Neural progenitor cell (in vitro differentiated cells): ENCODE measurements at regions not wholly inside any gene's neighbourhood (a gene's known extent, or its start where the extent isn't known, plus 50 kb on each side); places are given as distances from the start of the nearest gene placed in this dataset.
"Not testable (repeated sequence)": the region's sequence is repeated elsewhere in the genome, so short reads cannot be mapped to it uniquely, and the experiment has no call there.

Experiments
- DNase-seq: peaks from one replicate; pipeline ENCODE4 v3.0.0-alpha.2; 2016; ENCODE audit warnings: low spot score
- H2AFZ ChIP-seq: fragments of 200-600 bp; sonication (generic); replicated peaks from 2 replicates; pipeline ENCODE4 v1.6.1; 2016; ENCODE audit warnings: antibody characterized with exemption
- H3F3A ChIP-seq: fragments of 200-600 bp; sonication (generic); 2 replicates; pipeline ENCODE4 v1.6.1; 2016; ENCODE audit warnings: antibody characterized with exemption, low read depth
- H3K27ac ChIP-seq: fragments of 200-600 bp; sonication (generic); 2 replicates; pipeline ENCODE4 v1.5.1; 2016; ENCODE audit warnings: mild to moderate bottlenecking
- H3K27me3 ChIP-seq: fragments of 200-600 bp; sonication (generic); 2 replicates; pipeline ENCODE4 v1.6.1; 2016; ENCODE audit warnings: mild to moderate bottlenecking, moderate library complexity
- H3K36me3 ChIP-seq: fragments of 200-600 bp; sonication (generic); 2 replicates; pipeline ENCODE4 v1.5.1; 2016
- H3K4me1 ChIP-seq: fragments of 200-600 bp; sonication (generic); 2 replicates; pipeline ENCODE4 v1.6.1; 2016; ENCODE audit warnings: mixed run types
- H3K4me2 ChIP-seq: fragments of 200-600 bp; sonication (generic); 2 replicates; pipeline ENCODE4 v1.6.1; 2016
- H3K4me3 ChIP-seq: fragments of 200-600 bp; sonication (generic); 2 replicates; pipeline ENCODE4 v1.5.1; 2016
- H3K79me2 ChIP-seq: fragments of 200-600 bp; sonication (generic); 2 replicates; pipeline ENCODE4 v1.6.1; 2016; ENCODE audit warnings: low read depth
- H3K9ac ChIP-seq: fragments of 200-600 bp; sonication (generic); 2 replicates; pipeline ENCODE4 v1.6.1; 2016
- H3K9me3 ChIP-seq: fragments of 200-600 bp; sonication (generic); 2 replicates; pipeline ENCODE4 v1.5.1; 2016; ENCODE audit warnings: low read depth
- H4K20me1 ChIP-seq: fragments of 200-600 bp; sonication (generic); 2 replicates; pipeline ENCODE4 v1.6.1; 2016; ENCODE audit warnings: low read depth
- H3K27ac Mint-ChIP-seq: 3 replicates; pipeline ENCODE4 v1.8.0; 2021; ENCODE audit warnings: mixed read lengths
- H3K27me3 Mint-ChIP-seq: 2 replicates; pipeline ENCODE4 v1.8.0; 2022; ENCODE audit warnings: low read depth, mild to moderate bottlenecking, inconsistent platforms, moderate library complexity, mixed read lengths; ENCODE audit not compliant: insufficient read depth
- H3K36me3 Mint-ChIP-seq: 3 replicates; pipeline ENCODE4 v1.8.0; 2021; ENCODE audit warnings: mixed read lengths
- H3K4me1 Mint-ChIP-seq: 3 replicates; pipeline ENCODE4 v1.8.0; 2021; ENCODE audit warnings: mixed read lengths
- H3K4me3 Mint-ChIP-seq: 3 replicates; pipeline ENCODE4 v1.8.0; 2021; ENCODE audit warnings: mild to moderate bottlenecking, moderate library complexity, mixed read lengths
- H3K9me3 Mint-ChIP-seq: 3 replicates; pipeline ENCODE4 v1.8.0; 2020; ENCODE audit warnings: mixed read lengths
- EZH2 ChIP-seq: fragments of 200-600 bp; sonication (generic); IDR thresholded peaks from 2 replicates; pipeline ENCODE4 v1.6.1; 2017; ENCODE audit warnings: antibody characterized with exemption, mild to moderate bottlenecking, moderate library complexity
- EZH2phosphoT487 ChIP-seq: fragments of 200-600 bp; sonication (generic); IDR thresholded peaks from 2 replicates; pipeline ENCODE4 v1.6.1; 2017; ENCODE audit warnings: antibody characterized with exemption
- TF ChIP-seq, protein P1 (sequence below): fragments of 200-600 bp; sonication (generic); IDR thresholded peaks from 2 replicates; pipeline ENCODE4 v1.5.1; 2017; ENCODE audit warnings: antibody characterized with exemption, mild to moderate bottlenecking

DNA sequence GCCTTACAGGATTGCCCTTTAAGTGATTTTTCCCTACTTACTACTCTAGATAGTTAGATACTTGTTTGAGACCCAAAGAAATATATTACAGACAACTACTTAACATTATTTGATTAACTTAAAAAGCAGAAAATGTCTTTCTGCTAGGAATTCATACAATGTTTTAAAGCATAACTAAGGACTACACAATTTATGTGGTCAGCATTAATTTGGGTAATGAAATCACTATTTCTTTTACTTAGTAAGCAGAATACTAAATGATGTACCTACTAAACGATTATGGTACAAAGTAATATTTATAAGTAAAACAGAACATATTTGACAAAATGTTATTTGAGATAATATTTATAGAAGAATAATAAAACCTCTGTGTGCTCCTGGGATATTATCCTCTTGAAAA lies 371.9 kb upstream of the ARRDC3 start:
- H4K20me1 ChIP-seq: no peaks in the 10 kb centered on the region
- H3K27ac ChIP-seq: no peak overlapping the region
- Mint-ChIP-seq H3K9me3 (peaks cover 13% of the 10 kb centered on the region), H3K4me3 (no peak overlapping the region), H3K27ac (no peak overlapping the region), H3K27me3 (no peaks in the 10 kb centered on the region), H3K36me3 (peaks cover 3% of the 10 kb centered on the region), H3K4me1 (no peaks in the 10 kb centered on the region)
- no peaks in the 10 kb centered on the region for H3F3A ChIP-seq
- H3K4me2 ChIP-seq: no peak overlapping the region
- no peaks in the 10 kb centered on the region for H3K36me3 ChIP-seq
- no peak overlapping the region for H3K9ac ChIP-seq
- no peak for TF ChIP-seq EZH2
- TF ChIP-seq, protein P1, sequence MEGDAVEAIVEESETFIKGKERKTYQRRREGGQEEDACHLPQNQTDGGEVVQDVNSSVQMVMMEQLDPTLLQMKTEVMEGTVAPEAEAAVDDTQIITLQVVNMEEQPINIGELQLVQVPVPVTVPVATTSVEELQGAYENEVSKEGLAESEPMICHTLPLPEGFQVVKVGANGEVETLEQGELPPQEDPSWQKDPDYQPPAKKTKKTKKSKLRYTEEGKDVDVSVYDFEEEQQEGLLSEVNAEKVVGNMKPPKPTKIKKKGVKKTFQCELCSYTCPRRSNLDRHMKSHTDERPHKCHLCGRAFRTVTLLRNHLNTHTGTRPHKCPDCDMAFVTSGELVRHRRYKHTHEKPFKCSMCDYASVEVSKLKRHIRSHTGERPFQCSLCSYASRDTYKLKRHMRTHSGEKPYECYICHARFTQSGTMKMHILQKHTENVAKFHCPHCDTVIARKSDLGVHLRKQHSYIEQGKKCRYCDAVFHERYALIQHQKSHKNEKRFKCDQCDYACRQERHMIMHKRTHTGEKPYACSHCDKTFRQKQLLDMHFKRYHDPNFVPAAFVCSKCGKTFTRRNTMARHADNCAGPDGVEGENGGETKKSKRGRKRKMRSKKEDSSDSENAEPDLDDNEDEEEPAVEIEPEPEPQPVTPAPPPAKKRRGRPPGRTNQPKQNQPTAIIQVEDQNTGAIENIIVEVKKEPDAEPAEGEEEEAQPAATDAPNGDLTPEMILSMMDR: no peak
- TF ChIP-seq EZH2phosphoT487: no peak
- H3K27me3 ChIP-seq: no peaks in the 10 kb centered on the region
- no peaks in the 10 kb centered on the region for H3K79me2 ChIP-seq
- H3K9me3 ChIP-seq: no peaks in the 10 kb centered on the region
- H2AFZ ChIP-seq: no peak overlapping the region
- no peak overlapping the region for H3K4me3 ChIP-seq
- DNase-seq: no peak
- H3K4me1 ChIP-seq: peaks cover 4% of the 10 kb centered on the region

DNA sequence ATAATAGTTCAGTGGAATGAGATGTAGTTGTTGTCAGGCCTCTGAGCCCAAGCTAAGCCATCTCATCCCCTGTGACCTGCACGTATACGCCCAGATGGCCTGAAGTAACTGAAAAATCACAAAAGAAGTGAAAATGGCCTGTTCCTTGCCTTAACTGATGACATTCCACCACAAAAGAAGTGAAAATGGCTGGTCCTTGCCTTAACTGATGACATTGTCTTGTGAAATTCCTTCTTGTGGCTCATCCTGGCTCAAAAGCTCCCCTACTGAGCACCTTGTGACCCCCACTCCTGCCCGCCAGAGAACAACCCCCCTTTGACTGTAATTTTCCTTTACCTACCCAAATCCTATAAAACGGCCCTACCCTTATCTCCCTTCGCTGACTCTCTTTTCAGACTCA lies 361.4 kb upstream of the ARRDC3 start:
- H3K27ac ChIP-seq: peak overlapping the region; percentile 34
- H3K4me2 ChIP-seq: peak overlapping the region; percentile 2
- not testable (repeated sequence) for H4K20me1 ChIP-seq, H3K36me3 Mint-ChIP-seq, H3K27me3 Mint-ChIP-seq, H2AFZ ChIP-seq, H3K27me3 ChIP-seq, DNase-seq, H3K9me3 ChIP-seq, H3K36me3 ChIP-seq, H3K9ac ChIP-seq, H3K27ac Mint-ChIP-seq, H3K4me3 Mint-ChIP-seq, H3K79me2 ChIP-seq, H3K4me3 ChIP-seq
- peaks cover 28% of the 10 kb centered on the region for H3F3A ChIP-seq
- H3K4me1 Mint-ChIP-seq: peaks cover 21% of the 10 kb centered on the region
- peak; percentile 36 for TF ChIP-seq EZH2phosphoT487
- peaks cover 27% of the 10 kb centered on the region for H3K4me1 ChIP-seq
- H3K9me3 Mint-ChIP-seq: peaks cover 14% of the 10 kb centered on the region

DNA sequence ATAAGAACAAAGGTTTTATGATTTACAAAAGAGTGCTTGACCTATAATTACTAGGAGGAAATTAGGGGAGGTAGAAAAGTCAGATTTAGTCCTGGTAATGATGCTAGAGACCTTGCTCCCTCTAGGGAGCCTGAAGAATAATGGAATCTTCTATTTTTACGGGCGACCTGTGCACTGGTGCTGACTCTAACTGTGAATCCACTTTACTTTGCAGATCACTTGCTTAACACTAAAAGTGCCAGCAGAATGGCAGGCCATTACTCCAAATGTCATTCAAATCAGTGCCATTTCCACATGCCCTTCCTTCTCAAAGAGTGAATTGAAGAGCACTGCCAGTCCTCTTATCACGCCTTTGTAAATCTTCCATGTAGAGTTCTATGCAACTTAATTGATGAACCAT lies 359.4 kb upstream of the ARRDC3 start:
- no peaks in the 10 kb centered on the region for H3K9me3 ChIP-seq
- H3K4me2 ChIP-seq: peak overlapping the region; percentile 39
- peaks cover 28% of the 10 kb centered on the region for H3F3A ChIP-seq
- no peaks in the 10 kb centered on the region for H3K27me3 ChIP-seq
- TF ChIP-seq EZH2phosphoT487: no peak
- TF ChIP-seq EZH2: no peak
- TF ChIP-seq, protein P1: no peak
- peaks cover 7% of the 10 kb centered on the region for H3K9me3 Mint-ChIP-seq
- no peak overlapping the region for H3K4me3 Mint-ChIP-seq
- H2AFZ ChIP-seq: no peak overlapping the region
- no peaks in the 10 kb centered on the region for H3K27me3 Mint-ChIP-seq
- no peaks in the 10 kb centered on the region for H4K20me1 ChIP-seq
- no peak overlapping the region for H3K4me3 ChIP-seq
- H3K27ac Mint-ChIP-seq: peak overlapping the region; percentile 50
- H3K4me1 ChIP-seq: peaks cover 27% of the 10 kb centered on the region
- peak; percentile 32 for DNase-seq
- peaks cover 22% of the 10 kb centered on the region for H3K4me1 Mint-ChIP-seq
- H3K36me3 ChIP-seq: no peaks in the 10 kb centered on the region
- H3K36me3 Mint-ChIP-seq: peaks cover 4% of the 10 kb centered on the region
- H3K9ac ChIP-seq: no peak overlapping the region
- H3K79me2 ChIP-seq: no peaks in the 10 kb centered on the region
- no peak overlapping the region for H3K27ac ChIP-seq

DNA sequence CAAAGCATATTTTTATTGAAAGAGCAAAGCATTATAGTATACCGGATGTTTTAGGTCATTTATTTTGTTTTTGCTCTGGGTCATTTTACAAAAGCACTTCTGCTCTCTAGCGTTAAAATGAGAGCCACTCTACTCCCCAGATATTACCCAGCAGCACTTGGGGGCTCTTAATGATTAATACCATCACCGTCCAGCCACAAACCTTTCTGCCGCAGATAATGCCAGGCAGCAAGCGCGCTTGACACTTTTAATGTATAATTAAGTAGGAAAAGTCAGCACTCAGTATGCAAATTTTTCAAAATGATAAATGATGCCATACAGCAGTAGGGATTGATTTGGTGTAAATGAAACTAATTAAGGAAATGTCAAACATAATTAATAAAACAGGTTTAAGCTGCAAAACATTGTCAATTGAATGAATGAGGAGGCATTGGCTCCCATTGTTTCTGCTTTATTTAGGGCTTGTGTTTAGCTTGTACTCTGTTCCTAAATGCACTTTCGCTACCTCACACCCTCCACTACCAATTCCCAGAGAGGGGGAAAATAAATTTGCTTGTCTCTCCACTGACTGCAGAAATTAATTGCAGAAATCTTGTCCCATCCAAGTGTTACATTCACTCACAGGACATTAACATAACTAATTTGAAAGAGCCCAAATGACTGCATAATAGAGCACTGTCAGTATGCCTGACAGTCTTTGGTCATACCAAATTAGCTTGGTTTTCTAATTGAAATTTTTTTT lies 358.8 kb upstream of the ARRDC3 start:
- Mint-ChIP-seq H3K4me3 (no peak overlapping the region), H3K9me3 (peaks cover 11% of the 10 kb centered on the region), H3K27me3 (no peaks in the 10 kb centered on the region), H3K27ac (no peak overlapping the region), H3K36me3 (peaks cover 4% of the 10 kb centered on the region), H3K4me1 (peaks cover 22% of the 10 kb centered on the region)
- Histone ChIP-seq H4K20me1 (no peaks in the 10 kb centered on the region), H3K27ac (no peak overlapping the region), H3K36me3 (no peaks in the 10 kb centered on the region), H3F3A (peaks cover 28% of the 10 kb centered on the region), H3K79me2 (no peaks in the 10 kb centered on the region), H3K4me3 (no peak overlapping the region), H3K4me1 (peaks cover 27% of the 10 kb centered on the region), H3K27me3 (no peaks in the 10 kb centered on the region), H3K9ac (no peak overlapping the region), H3K9me3 (no peaks in the 10 kb centered on the region), H3K4me2 (peak overlapping the region; percentile 39), H2AFZ (peak overlapping the region; percentile 10)
- no peak for TF ChIP-seq EZH2phosphoT487
- TF ChIP-seq, protein P1: no peak
- TF ChIP-seq EZH2: no peak
- no peak for DNase-seq
